BJ (cell line): ENCODE measurements at regions not wholly inside any gene's neighbourhood (a gene's known extent, or its start where the extent isn't known, plus 50 kb on each side); places are given as distances from the start of the nearest gene placed in this dataset.

Experiments
- CTCF ChIA-PET: fragments of 350-600 bp; formaldehyde crosslinking; extraction: SDS; loops from one replicate; lab custom pipeline; 2021; ENCODE audit warnings: antibody characterized with exemption, inconsistent platforms; lab: Yijun Ruan, JAX
- POLR2A ChIA-PET: fragments of 300-600 bp; sonication (Branson Sonifier 250); formaldehyde crosslinking; extraction: SDS; loops from one replicate; lab custom pipeline; 2021; ENCODE audit warnings: antibody characterized with exemption; lab: Charles Lee
- DNase-seq: peaks from one replicate; pipeline ENCODE4 v3.0.0-alpha.2; 2011; ENCODE audit warnings: low read depth
- H3K27me3 ChIP-seq: 2 replicates; pipeline ENCODE4 v1.6.0; 2011; ENCODE audit warnings: low read length; ENCODE audit not compliant: control insufficient read depth, insufficient read depth
- H3K36me3 ChIP-seq: 2 replicates; pipeline ENCODE4 v1.5.1; 2011; ENCODE audit warnings: low read length; ENCODE audit not compliant: control insufficient read depth, insufficient read depth
- H3K4me3 ChIP-seq: 2 replicates; pipeline ENCODE4 v1.5.1; 2011; ENCODE audit warnings: low read depth, mild to moderate bottlenecking, control low read depth, low read length
- CTCF ChIP-seq: IDR thresholded peaks from 2 replicates; pipeline ENCODE4 v1.5.1; 2011; ENCODE audit warnings: low read depth, mild to moderate bottlenecking, control low read depth, inconsistent platforms, low read length, moderate library complexity; ENCODE audit not compliant: insufficient read depth

GRCh38 chr11:109974523-109974922 lies 118.7 kb upstream of the ZC3H12C start:
- H3K27me3 ChIP-seq, result no peaks in the 10 kb centered on the region
- no peak overlapping the region for H3K4me3 ChIP-seq
- ChIA-PET POLR2A (no interaction called here), CTCF (no interaction called here)
- TF ChIP-seq CTCF, result no peak
- no peak for DNase-seq
- no peaks in the 10 kb centered on the region for H3K36me3 ChIP-seq

GRCh38 chr11:109978895-109979294 lies 114.3 kb upstream of the ZC3H12C start:
- CTCF ChIA-PET, result interaction anchor here (0.8 kb wide), 1 partner anchor 14 kb away, joined by 3 read pairs; no protein-coding TSS in a partner anchor
- TF ChIP-seq CTCF, result no peak
- Histone ChIP-seq H3K27me3 (peaks cover 4% of the 10 kb centered on the region; the same call in 1 of the 2 replicates), H3K4me3 (no peak overlapping the region), H3K36me3 (no peaks in the 10 kb centered on the region)
- POLR2A ChIA-PET, result no interaction called here
- no peak for DNase-seq

- ChIA-PET POLR2A (no interaction called here), CTCF (no interaction called here)
- no peaks in the 10 kb centered on the region for H3K36me3 ChIP-seq
- peaks cover 4% of the 10 kb centered on the region; the same call in 1 of the 2 replicates for H3K27me3 ChIP-seq
- TF ChIP-seq CTCF, result no peak
- DNase-seq, result no peak
- no peak overlapping the region for H3K4me3 ChIP-seq
Observed at GRCh38 chr11:109981031-109981636, 112.1 kb upstream of the ZC3H12C start.

- no peak overlapping the region for H3K4me3 ChIP-seq
- H3K36me3 ChIP-seq, result no peaks in the 10 kb centered on the region
- POLR2A ChIA-PET, result no interaction called here
- TF ChIP-seq CTCF, result no peak
- peaks cover 4% of the 10 kb centered on the region; the same call in 1 of the 2 replicates for H3K27me3 ChIP-seq
- no peak for DNase-seq
- CTCF ChIA-PET, result no interaction called here
Observed at GRCh38 chr11:109983358-109983757, 109.8 kb upstream of the ZC3H12C start.

GRCh38 chr11:109984634-109985289 lies 108.4 kb upstream of the ZC3H12C start:
- DNase-seq, result no peak
- ChIA-PET CTCF (interaction anchor here (0.6 to 0.9 kb wide), 3 partner anchors 130 to 664 kb away, joined by 3 read pairs; no protein-coding TSS in a partner anchor), POLR2A (no interaction called here)
- no peaks in the 10 kb centered on the region for H3K36me3 ChIP-seq
- peaks cover 4% of the 10 kb centered on the region; the same call in 1 of the 2 replicates for H3K27me3 ChIP-seq
- TF ChIP-seq CTCF, result no peak
- no peak overlapping the region for H3K4me3 ChIP-seq
